ENCODE measurements at regions not wholly inside any gene's neighbourhood (a gene's known extent, or its start where the extent isn't known, plus 50 kb on each side); places are given as distances from the start of the nearest gene placed in this dataset.

DNA sequence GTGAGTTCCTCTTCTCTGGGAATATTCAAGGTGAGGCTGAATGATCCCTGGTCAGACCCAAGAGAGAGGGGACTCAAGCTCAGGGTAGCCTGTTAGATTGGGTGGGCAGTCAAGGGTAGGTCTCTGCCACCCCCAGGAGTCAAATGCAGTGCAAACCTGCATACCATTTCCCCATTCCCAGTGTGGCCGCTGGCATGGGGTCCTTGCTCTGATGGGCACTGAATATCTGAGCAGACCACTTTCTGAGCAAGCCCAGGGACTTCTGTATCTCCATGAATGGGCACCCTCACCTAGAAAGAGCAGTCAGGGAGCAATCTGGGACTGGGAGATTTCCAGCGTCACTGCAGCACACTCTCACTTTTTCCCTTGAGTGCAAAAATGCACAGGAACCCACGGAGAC, 573.7 kb downstream of the BCL11B start:
- TF ChIP-seq BRCA1 (CRISPR knock-in tag; IDR thresholded peaks at IDR 0.05) (no peak), ZNF619 (CRISPR knock-in tag; IDR thresholded peaks at IDR 0.05) (no peak), ZNF225 (CRISPR knock-in tag; IDR thresholded peaks at IDR 0.05) (no peak)

Measured in HepG2 (cell line).